ENCODE measurements at regions not wholly inside any gene's neighbourhood (a gene's known extent, or its start where the extent isn't known, plus 50 kb on each side); places are given as distances from the start of the nearest gene placed in this dataset.

DNA sequence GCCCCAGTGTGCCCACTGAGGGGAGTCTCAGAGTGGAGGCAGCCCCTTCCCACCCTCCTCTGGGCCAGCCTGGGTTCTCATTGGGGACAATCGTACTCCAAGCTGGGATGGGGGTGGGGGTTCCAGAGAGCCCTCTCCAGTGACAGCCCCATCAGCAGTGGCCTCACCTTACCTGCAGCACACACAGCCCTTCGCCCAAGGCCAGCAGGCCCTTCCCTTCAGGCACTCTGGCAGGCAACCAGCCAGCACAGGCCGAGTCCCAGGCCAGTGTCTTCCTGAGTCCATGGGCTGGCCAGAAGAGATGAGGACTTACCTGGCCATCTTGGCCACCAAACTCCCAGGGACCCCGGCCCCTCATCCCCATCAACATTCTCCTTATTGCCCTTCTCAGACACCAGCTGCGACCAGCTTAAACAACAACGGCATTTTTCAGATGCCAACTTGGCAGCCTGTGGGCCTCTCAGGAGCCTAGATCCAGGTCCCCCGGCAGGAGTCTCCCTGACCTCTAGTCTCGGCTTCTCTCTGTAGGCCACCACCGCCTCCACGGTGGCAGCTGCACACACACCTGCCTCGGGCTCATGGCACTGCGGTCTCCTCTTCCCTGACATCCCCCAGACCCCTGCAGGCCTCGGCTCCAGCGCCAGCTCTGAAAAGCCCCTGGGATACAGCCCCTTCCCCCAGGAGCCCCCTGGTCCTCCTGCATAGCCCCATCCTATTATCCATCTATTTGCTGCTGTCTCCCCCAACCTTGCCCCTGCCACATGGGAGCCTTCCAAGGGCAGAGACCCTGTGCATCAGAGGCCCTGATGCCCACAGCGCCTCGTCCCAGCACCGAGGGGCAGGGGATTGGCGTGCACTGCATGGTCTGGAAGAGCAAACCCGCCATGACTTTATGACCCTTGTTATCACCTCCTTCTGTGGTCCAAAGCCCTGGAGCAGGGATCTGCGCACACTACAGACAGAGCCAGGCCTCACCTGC lies 111.2 kb upstream of the FGF3 start:
- H3K27me3 ChIP-seq (ENCODE audit: insufficient read depth, low read depth, severe bottlenecking), result no peaks in the 10 kb centered on the region
- TF ChIP-seq, protein P1, sequence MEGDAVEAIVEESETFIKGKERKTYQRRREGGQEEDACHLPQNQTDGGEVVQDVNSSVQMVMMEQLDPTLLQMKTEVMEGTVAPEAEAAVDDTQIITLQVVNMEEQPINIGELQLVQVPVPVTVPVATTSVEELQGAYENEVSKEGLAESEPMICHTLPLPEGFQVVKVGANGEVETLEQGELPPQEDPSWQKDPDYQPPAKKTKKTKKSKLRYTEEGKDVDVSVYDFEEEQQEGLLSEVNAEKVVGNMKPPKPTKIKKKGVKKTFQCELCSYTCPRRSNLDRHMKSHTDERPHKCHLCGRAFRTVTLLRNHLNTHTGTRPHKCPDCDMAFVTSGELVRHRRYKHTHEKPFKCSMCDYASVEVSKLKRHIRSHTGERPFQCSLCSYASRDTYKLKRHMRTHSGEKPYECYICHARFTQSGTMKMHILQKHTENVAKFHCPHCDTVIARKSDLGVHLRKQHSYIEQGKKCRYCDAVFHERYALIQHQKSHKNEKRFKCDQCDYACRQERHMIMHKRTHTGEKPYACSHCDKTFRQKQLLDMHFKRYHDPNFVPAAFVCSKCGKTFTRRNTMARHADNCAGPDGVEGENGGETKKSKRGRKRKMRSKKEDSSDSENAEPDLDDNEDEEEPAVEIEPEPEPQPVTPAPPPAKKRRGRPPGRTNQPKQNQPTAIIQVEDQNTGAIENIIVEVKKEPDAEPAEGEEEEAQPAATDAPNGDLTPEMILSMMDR (IDR thresholded peaks at IDR 0.05; ENCODE audit: low read depth, low read length), result no peak
- no peak overlapping the region for H3K27ac ChIP-seq
- no peaks in the 10 kb centered on the region for H3K36me3 ChIP-seq
- no peak for DNase-seq
- H3K9me3 ChIP-seq (ENCODE audit: severe bottlenecking), result no peaks in the 10 kb centered on the region
- H3K4me3 ChIP-seq (ENCODE audit: low read depth, low read length), result no peak overlapping the region

DNA sequence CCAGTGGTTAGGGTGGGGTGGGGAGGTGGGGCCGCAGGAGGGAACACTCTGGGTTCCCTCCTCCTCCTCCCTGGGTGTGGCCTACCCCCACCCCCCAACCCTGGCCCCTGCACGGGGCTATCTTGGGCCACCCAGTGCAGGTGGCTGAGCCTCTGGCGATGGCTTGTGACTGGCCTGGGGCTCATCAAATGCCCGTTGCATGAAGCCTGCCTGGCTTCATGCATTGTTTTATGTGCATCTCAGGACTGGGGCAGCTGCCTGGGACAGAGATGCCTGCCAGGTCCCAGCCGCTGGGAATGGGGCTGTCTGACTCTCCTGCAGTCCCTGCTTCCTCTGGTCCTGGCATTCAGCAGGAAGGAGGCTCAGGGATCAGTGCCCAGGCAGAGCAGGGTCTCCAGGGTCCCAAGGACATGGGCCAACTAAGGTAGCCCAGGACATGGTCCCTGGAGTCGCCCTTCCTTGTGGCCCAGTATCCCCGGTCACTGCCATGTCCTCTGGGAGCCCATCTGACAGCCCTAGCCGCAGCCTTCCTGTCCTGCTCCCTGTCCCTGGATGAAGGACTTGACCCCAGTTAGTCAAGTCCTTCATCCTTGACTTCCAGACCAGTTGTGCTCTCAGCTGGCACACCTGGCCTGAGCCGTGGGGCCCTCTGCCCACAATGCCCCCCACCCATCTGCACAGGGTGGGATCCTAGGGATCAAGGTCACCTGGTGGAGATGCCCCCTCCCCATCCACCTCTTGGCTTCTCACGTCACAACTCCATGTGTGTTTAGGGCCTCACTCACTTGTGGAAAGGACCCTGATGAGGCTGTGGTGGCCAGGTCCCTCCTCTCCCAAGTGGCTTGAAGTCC lies 112.1 kb upstream of the FGF3 start:
- Histone ChIP-seq H3K36me3 (no peaks in the 10 kb centered on the region), H3K27me3 (ENCODE audit: insufficient read depth, low read depth, severe bottlenecking) (no peaks in the 10 kb centered on the region), H3K9me3 (ENCODE audit: severe bottlenecking) (no peaks in the 10 kb centered on the region), H3K27ac (no peak overlapping the region), H3K4me3 (ENCODE audit: low read depth, low read length) (no peak overlapping the region)
- no peak for DNase-seq
- TF ChIP-seq, protein P1 (IDR thresholded peaks at IDR 0.05; ENCODE audit: low read depth, low read length), result no peak

DNA sequence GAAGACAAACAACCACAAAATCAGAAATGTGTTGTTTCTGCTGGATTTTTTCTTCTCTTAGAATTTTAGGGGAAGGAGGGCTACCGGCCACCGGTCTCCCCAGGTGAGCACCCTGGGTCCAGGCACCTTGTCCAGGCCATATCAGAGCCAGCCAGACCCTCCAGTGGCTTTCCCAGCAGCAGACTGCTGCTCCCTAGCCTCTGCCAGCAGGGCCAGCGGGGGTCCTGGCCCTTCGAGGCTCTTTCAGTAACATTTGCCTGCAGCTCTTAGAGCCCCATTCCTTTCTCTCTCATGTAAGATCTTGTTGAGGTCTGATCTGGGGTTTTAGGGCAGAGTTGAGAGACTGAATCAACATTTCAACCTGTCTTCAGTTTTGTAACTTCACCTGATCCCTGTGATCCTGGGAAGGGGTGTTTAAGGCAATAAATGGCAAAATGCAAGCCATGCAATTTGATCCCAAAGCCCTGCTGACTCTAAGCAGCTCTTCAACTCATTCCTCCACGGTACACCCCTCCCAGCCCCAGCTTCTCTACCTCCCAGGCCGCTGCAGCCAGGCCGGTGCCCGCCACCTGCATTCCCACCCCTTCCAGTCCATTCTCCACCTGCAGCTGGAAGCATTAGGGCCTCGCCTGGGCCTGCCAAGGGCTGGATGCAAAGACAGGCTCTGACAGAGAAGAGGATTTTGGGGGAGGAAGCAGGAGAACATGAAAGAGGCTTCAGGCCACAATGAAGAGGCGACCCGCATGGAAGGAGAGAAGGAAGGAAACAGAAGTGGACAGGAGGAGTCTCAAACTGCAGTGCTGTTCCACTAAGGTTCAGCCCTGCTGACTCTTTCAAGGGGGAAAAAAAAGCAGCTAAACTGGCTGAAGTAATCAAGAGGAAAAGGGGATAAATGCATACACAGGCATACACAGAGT lies 113.0 kb upstream of the FGF3 start:
- TF ChIP-seq, protein P1 (IDR thresholded peaks at IDR 0.05; ENCODE audit: low read depth, low read length), result no peak
- Histone ChIP-seq H3K27me3 (ENCODE audit: insufficient read depth, low read depth, severe bottlenecking) (no peaks in the 10 kb centered on the region), H3K4me3 (ENCODE audit: low read depth, low read length) (no peak overlapping the region), H3K27ac (no peak overlapping the region), H3K9me3 (ENCODE audit: severe bottlenecking) (no peaks in the 10 kb centered on the region), H3K36me3 (no peaks in the 10 kb centered on the region)
- DNase-seq, result no peak

DNA sequence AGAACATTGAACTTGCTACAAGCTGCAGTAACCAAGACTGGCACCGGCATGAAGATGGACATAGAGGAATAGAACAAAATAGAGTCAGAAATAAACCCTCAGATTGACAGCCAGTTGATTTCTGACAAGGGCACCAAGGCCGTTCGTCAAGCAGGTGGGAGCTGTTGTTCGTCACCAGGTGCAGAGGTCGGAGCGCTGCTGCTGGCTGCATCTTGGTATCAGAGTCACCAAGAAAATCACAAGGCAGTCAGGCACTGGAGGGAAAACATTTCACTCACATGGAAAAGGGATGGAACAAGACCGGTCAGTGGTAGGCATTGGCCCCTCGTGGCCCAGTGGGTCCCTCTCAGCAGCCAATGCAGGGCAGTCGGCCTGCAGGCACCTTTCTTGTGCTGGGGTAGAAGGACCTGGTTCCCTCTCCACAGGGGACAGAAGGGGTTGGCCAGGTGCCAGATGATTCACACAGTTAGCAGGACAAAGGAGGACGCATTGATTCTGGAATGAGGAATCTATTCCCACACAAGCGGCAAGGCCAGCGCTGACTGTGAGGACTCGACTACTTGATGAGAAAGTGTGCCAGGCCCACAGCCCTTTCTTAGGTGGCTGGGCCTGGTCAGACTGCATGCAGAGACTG lies 115.8 kb upstream of the FGF3 start:
- Histone ChIP-seq H3K27ac (no peak overlapping the region), H3K9me3 (ENCODE audit: severe bottlenecking) (no peaks in the 10 kb centered on the region), H3K36me3 (no peaks in the 10 kb centered on the region), H3K4me3 (ENCODE audit: low read depth, low read length) (no peak overlapping the region), H3K27me3 (ENCODE audit: insufficient read depth, low read depth, severe bottlenecking) (no peaks in the 10 kb centered on the region)
- TF ChIP-seq, protein P1 (IDR thresholded peaks at IDR 0.05; ENCODE audit: low read depth, low read length), result no peak
- no peak for DNase-seq

DNA sequence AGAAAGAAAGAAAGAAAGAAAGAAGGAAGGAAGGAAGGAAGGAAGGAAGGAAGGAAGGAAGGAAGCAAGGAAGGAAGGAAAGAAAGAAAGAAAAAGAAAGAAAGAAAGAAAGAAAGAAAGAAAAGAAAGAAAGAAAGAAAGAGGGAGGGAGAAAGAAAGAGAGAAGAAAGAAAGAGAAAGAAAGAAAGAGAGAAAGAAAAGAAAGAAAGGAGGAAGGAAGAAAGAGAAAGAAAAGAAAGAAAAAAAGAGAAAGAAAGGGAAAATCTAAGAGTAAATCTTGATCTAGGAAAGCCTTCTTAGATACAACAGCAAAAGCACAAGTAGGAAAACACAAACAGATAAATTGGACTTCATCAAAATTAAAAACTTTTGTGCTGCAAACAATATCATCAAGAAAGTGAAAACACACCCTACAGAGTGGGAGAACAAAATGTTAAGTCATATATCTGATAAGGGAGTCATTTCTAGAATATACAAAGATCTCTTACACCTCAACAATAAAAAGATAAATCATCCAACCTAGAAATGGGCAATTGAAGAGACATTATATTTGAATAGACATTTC lies 116.8 kb upstream of the FGF3 start:
- Histone ChIP-seq H3K4me3 (ENCODE audit: low read depth, low read length) (no peak overlapping the region), H3K27ac (no peak overlapping the region), H3K36me3 (no peaks in the 10 kb centered on the region), H3K27me3 (ENCODE audit: insufficient read depth, low read depth, severe bottlenecking) (no peaks in the 10 kb centered on the region), H3K9me3 (ENCODE audit: severe bottlenecking) (no peaks in the 10 kb centered on the region)
- no peak for DNase-seq
- TF ChIP-seq, protein P1 (IDR thresholded peaks at IDR 0.05; ENCODE audit: low read depth, low read length), result no peak
